SJSA1 (cell line): ENCODE measurements at regions not wholly inside any gene's neighbourhood (a gene's known extent, or its start where the extent isn't known, plus 50 kb on each side); places are given as distances from the start of the nearest gene placed in this dataset.

ENCODE experiments used
- DNase-seq, 2 experiments: peaks; one replicate each; pipeline ENCODE4 v3.0.0-alpha.2; 2015 to 2020; ENCODE audit warnings: low spot score in 2 of 2, low read depth in 1 of 2
- H3K27ac ChIP-seq: fragments of 250-450 bp; sonication (Bioruptor Pico); 2 replicates; pipeline ENCODE4 v1.5.1; 2020; ENCODE audit warnings: mild to moderate bottlenecking, moderate library complexity
- H3K27me3 ChIP-seq: fragments of 250-450 bp; sonication (Bioruptor Pico); replicated peaks from 2 replicates; pipeline ENCODE4 v1.5.1; 2020; ENCODE audit warnings: mild to moderate bottlenecking, moderate library complexity
- H3K36me3 ChIP-seq: fragments of 250-450 bp; sonication (Bioruptor Pico); 2 replicates; pipeline ENCODE4 v1.5.1; 2020; ENCODE audit warnings: mild to moderate bottlenecking
- H3K4me1 ChIP-seq: fragments of 250-450 bp; sonication (Bioruptor Pico); replicated peaks from 2 replicates; pipeline ENCODE4 v1.6.1; 2021; ENCODE audit warnings: mild to moderate bottlenecking
- H3K4me3 ChIP-seq: fragments of 250-450 bp; sonication (Bioruptor Pico); 2 replicates; pipeline ENCODE4 v1.5.1; 2020; ENCODE audit warnings: mild to moderate bottlenecking
- H3K9me3 ChIP-seq: fragments of 250-450 bp; sonication (Bioruptor Pico); replicated peaks from 2 replicates; pipeline ENCODE4 v1.5.1; 2020; ENCODE audit warnings: mild to moderate bottlenecking

DNA sequence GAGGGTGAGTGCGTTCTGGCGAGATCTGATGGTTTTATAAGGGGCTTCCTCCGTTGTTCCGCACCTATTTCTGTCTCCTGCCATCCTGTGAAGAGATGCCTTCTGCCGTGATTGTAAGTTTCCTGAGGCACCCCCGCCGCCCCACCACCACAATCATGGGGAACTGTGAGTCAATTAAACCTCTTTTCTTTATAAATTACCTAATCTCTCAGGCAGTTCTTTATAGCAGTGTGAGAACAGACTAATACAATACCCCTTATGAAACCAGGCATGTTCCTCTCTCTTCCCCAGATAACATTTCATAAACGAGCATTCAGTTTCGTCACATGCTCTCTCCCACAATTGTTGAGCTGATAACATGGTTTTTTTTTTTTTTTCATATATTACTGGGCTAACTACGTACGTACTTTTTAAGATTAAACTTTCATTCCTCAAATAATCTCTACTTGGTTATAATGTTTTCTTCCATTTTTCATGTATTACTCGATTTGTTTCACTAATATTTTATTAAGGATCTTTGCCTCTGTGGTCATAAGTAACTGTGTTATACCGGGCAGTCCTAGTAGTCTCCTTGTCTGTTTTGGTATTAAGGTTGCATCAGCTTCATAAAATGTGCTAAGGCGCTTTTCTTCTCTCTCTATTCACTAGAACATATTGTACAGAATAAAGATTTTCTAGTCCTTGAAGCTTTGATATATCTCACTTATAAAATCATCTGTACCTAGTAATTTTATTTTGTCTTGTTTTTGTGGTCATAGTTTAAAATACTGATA, 64.9 kb upstream of the MVB12B start:
- H3K36me3 ChIP-seq: no peaks in the 10 kb centered on the region
- no peaks in the 10 kb centered on the region for H3K4me1 ChIP-seq
- DNase-seq: no peak
- no peak overlapping the region for H3K27ac ChIP-seq
- H3K4me3 ChIP-seq: no peak overlapping the region
- H3K27me3 ChIP-seq: peaks cover 32% of the 10 kb centered on the region
- H3K9me3 ChIP-seq: no peaks in the 10 kb centered on the region

DNA sequence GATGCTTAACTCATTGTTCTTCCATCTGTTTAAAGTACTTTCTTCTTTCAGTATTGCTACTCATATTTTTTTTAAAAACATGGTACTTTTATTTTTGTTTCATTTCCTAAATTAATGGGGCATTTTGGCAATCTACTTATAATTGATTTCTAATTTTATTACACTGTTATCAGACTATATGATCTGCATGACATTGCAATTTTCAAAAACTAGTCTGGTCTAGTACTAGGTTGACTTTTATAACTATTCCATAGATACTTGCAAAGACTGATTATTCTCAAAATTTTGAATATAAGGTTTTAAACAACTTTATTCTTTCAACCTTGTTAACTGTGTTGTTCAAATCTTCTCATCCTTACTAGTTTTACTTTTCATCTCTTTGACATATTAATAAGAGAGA, 63.9 kb upstream of the MVB12B start:
- H3K27me3 ChIP-seq: peaks cover 32% of the 10 kb centered on the region
- no peak overlapping the region for H3K27ac ChIP-seq
- no peak for DNase-seq
- no peaks in the 10 kb centered on the region for H3K9me3 ChIP-seq
- no peaks in the 10 kb centered on the region for H3K36me3 ChIP-seq
- no peak overlapping the region for H3K4me3 ChIP-seq
- H3K4me1 ChIP-seq: no peaks in the 10 kb centered on the region

DNA sequence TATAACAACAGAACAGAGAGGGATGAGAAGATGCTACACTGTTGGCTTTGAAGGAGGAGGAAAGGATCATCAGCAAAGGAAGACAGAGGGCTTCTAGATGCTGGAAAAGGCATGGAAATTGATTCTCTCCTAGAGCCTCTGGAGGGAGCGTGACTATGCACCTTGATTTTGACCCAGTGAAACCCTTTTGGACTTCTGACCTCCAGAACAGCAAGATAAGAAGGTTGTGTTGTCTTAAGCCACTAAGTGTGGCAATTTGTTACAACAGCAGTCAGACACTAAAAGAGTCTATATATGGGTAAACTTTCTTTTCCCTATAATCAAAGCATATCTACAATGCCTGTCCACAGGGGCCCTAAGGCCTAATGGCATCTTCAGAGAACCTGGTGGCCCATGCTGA, 56.1 kb upstream of the MVB12B start:
- Histone ChIP-seq H3K4me3 (no peak overlapping the region), H3K9me3 (0 out of 2 replicates have a peak, but pooled peaks cover 2% of the 10 kb centered on the region), H3K36me3 (no peaks in the 10 kb centered on the region), H3K27ac (no peak overlapping the region), H3K4me1 (no peaks in the 10 kb centered on the region), H3K27me3 (peaks cover 8% of the 10 kb centered on the region)
- no peak for DNase-seq

DNA sequence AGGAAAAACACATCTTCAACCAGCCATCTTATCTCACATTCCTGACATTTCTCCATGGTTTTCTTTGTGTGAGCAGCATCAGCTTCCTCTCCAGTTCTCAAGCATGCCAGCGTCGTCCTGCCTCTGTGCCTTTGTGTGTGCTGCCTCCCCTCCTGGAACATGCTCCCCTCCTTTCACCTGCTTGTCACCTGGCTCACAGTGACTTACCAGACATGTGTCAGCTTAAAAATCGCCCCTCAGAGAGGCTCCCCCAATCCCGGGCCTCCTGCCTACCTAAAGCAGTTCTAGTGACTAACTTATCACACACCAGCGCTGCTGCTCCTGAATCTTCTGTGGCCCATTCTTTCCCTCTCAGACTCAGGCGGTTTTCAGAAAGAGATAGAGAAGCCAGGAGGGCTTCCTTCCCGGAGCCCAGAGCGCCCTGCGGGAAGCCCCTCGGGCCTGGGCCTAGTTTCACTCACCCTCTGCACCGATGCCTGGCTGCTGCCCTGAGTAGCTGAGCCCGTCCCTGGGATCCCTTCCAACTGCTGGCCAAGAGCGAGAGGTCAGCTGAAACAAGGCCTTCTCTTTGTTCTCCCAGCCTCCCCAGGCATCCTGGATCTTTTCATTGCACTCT, 51.1 kb upstream of the MVB12B start:
- DNase-seq: no peak
- peaks cover 10% of the 10 kb centered on the region; the same call in 1 of the 2 replicates for H3K27me3 ChIP-seq
- no peaks in the 10 kb centered on the region for H3K4me1 ChIP-seq
- H3K27ac ChIP-seq: no peak overlapping the region
- no peaks in the 10 kb centered on the region for H3K36me3 ChIP-seq
- H3K4me3 ChIP-seq: no peak overlapping the region
- H3K9me3 ChIP-seq: no peaks in the 10 kb centered on the region

DNA sequence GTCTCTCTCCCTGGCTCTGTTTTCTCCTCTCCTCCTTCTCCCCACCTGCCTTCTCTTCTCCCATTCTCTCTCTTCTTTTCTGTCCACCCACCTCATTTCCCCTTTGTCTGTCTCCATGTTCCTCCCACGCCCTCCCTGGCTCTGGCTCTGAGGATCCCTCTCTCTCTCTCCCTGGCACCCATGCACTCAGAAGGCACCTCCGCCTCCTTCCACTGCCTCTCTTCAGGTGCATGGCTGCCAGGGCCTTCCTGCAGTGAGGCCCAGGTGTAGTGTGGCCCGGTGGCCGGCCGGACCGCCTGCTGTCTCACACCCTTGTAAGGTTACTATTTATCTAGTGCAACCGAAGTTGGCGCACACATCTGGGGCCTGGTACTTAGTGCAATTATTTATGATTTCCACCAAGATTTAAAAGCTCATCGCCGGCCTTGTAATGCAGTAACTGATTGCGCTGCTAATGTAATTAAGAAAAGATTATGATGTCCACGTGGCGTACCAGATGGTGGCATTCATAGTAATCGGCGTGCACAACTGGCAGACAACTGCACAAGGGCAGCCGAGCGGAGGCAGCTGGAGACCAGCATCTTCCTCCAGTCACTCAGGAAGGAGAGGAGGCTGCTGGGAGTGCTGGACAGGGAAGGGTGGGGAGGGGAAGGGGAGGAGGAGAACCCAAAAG, 50.4 kb upstream of the MVB12B start:
- no peaks in the 10 kb centered on the region for H3K9me3 ChIP-seq
- DNase-seq: no peak

More for the DNA sequence above, 50.4 kb upstream of the MVB12B start:
- no peaks in the 10 kb centered on the region for H3K4me1 ChIP-seq
- H3K36me3 ChIP-seq: no peaks in the 10 kb centered on the region
- H3K4me3 ChIP-seq: no peak overlapping the region
- no peak overlapping the region for H3K27ac ChIP-seq
- peaks cover 10% of the 10 kb centered on the region; the same call in 1 of the 2 replicates for H3K27me3 ChIP-seq
